IMR-90 (cell line): ENCODE measurements at regions not wholly inside any gene's neighbourhood (a gene's known extent, or its start where the extent isn't known, plus 50 kb on each side); places are given as distances from the start of the nearest gene placed in this dataset.

ENCODE experiments used
- ATAC-seq: fragments of 200-7000 bp; cut with Tn5 transposase; 2 replicates; pipeline ENCODE4 v1.9.1; 2020; ENCODE audit warnings: low read depth, mild to moderate bottlenecking, moderate library complexity
- BruUV-seq: library from RNA; stranded (reverse); fragments of 400-500 nt; replicated peaks from 2 replicates; lab custom pipeline; 2021; lab: Mats Ljungman, UMichigan
- CTCF ChIA-PET: fragments of 300-600 bp; formaldehyde crosslinking; extraction: SDS; loops from one replicate; lab custom pipeline; 2021; ENCODE audit warnings: antibody characterized with exemption; lab: Yijun Ruan, JAX
- POLR2A ChIA-PET: fragments of 300-600 bp; sonication (Branson Sonifier 250); formaldehyde crosslinking; loops from one replicate; lab custom pipeline; 2022; ENCODE audit warnings: antibody characterized with exemption; ENCODE audit not compliant: unreplicated experiment; lab: Charles Lee
- DNase-seq: peaks from one replicate; pipeline ENCODE4 v3.0.0; 2013
- H2AFZ ChIP-seq: replicated peaks from 2 replicates; pipeline ENCODE3; 2013; ENCODE audit warnings: low read length, mild to moderate bottlenecking; ENCODE audit not compliant: poor library complexity
- H2AK5ac ChIP-seq: 2 replicates; pipeline ENCODE4 v1.6.1; 2013; ENCODE audit warnings: low read depth, low read length, inconsistent platforms
- H2AK9ac ChIP-seq: replicated peaks from 2 replicates; pipeline ENCODE3; 2013; ENCODE audit warnings: mild to moderate bottlenecking, low read depth, low read length, moderate library complexity; ENCODE audit not compliant: poor library complexity
- H2BK120ac ChIP-seq: 2 replicates; pipeline ENCODE4 v1.6.1; 2013; ENCODE audit warnings: low read depth, low read length, inconsistent platforms
- H2BK15ac ChIP-seq: 3 replicates; pipeline ENCODE4 v1.6.1; 2013; ENCODE audit warnings: low read depth, low read length, inconsistent platforms
- H2BK20ac ChIP-seq: 2 replicates; pipeline ENCODE4 v1.6.1; 2013; ENCODE audit warnings: low read depth, mild to moderate bottlenecking, inconsistent platforms, low read length, moderate library complexity
- H2BK5ac ChIP-seq: 2 replicates; pipeline ENCODE4 v1.6.1; 2013; ENCODE audit warnings: mild to moderate bottlenecking, low read depth, low read length, inconsistent platforms; ENCODE audit not compliant: poor library complexity, severe bottlenecking
- H3K14ac ChIP-seq: replicated peaks from 2 replicates; pipeline ENCODE4 v1.6.1; 2013; ENCODE audit warnings: low read depth, low read length, inconsistent platforms
- H3K18ac ChIP-seq: 2 replicates; pipeline ENCODE4 v1.6.1; 2013; ENCODE audit warnings: low read depth, low read length, control low read depth
- H3K23ac ChIP-seq: 2 replicates; pipeline ENCODE4 v1.6.1; 2013; ENCODE audit warnings: low read depth, low read length, inconsistent platforms
- H3K27ac ChIP-seq: 2 replicates; pipeline ENCODE4 v1.5.1; 2013; ENCODE audit warnings: mild to moderate bottlenecking, control low read depth, low read length; ENCODE audit not compliant: insufficient read depth
- H3K27me3 ChIP-seq: 2 replicates; pipeline ENCODE4 v1.6.1; 2013; ENCODE audit warnings: low read length; ENCODE audit not compliant: control insufficient read depth, insufficient read depth
- H3K36me3 ChIP-seq: 2 replicates; pipeline ENCODE4 v1.6.1; 2013; ENCODE audit warnings: low read length, mixed read lengths; ENCODE audit not compliant: control insufficient read depth, insufficient read depth
- H3K4ac ChIP-seq: 2 replicates; pipeline ENCODE4 v1.6.1; 2013; ENCODE audit warnings: low read depth, low read length, inconsistent platforms
- H3K4me1 ChIP-seq: 2 replicates; pipeline ENCODE4 v1.6.1; 2013; ENCODE audit warnings: low read length, mixed read lengths; ENCODE audit not compliant: control insufficient read depth, insufficient read depth
- H3K4me2 ChIP-seq: 2 replicates; pipeline ENCODE4 v1.6.1; 2013; ENCODE audit warnings: low read depth, mild to moderate bottlenecking, control low read depth, low read length, moderate library complexity
- H3K4me3 ChIP-seq: 2 replicates; pipeline ENCODE4 v1.5.1; 2013; ENCODE audit warnings: low read depth, mild to moderate bottlenecking, control low read depth, low read length, moderate library complexity; ENCODE audit not compliant: insufficient read depth
- H3K56ac ChIP-seq: 2 replicates; pipeline ENCODE4 v1.6.1; 2013; ENCODE audit warnings: low read length, inconsistent platforms; ENCODE audit not compliant: insufficient read depth; ENCODE audit errors: extremely low read depth
- H3K79me1 ChIP-seq, 2 experiments: 2 replicates each; pipeline ENCODE4 v1.6.1; 2013; ENCODE audit warnings: low read length in 2 of 2, inconsistent platforms in 1 of 2, low read depth in 1 of 2
- H3K9ac ChIP-seq: 2 replicates; pipeline ENCODE4 v1.6.1; 2013; ENCODE audit warnings: low read depth, low read length, control low read depth
- H3K9me1 ChIP-seq: 2 replicates; pipeline ENCODE4 v1.6.1; 2013; ENCODE audit warnings: low read length, inconsistent platforms; ENCODE audit not compliant: insufficient read depth
- H3K9me3 ChIP-seq: 2 replicates; pipeline ENCODE4 v1.6.1; 2013; ENCODE audit warnings: low read length; ENCODE audit not compliant: control insufficient read depth, insufficient read depth
- H4K20me1 ChIP-seq: 2 replicates; pipeline ENCODE4 v1.6.1; 2013; ENCODE audit warnings: low read length, inconsistent platforms; ENCODE audit not compliant: insufficient read depth
- H4K5ac ChIP-seq: 2 replicates; pipeline ENCODE4 v1.6.1; 2013; ENCODE audit warnings: mild to moderate bottlenecking, low read depth, low read length, control low read depth
- H4K8ac ChIP-seq, 2 experiments: 2 replicates each; pipeline ENCODE4 v1.6.1; 2013; ENCODE audit warnings: low read depth in 2 of 2, low read length in 2 of 2, control low read depth in 1 of 2, inconsistent platforms in 1 of 2
- H4K91ac ChIP-seq: 2 replicates; pipeline ENCODE4 v1.6.1; 2013; ENCODE audit warnings: low read depth, low read length, inconsistent platforms; ENCODE audit not compliant: insufficient read depth
- BHLHE40 ChIP-seq: fragments of 150-350 bp; IDR thresholded peaks from 2 replicates; pipeline ENCODE4 v1.6.1; 2016; ENCODE audit warnings: mild to moderate bottlenecking, low read depth, low read length
- CEBPB ChIP-seq: IDR thresholded peaks from 2 replicates; pipeline ENCODE4 v1.6.1; 2012; ENCODE audit warnings: low read depth, low read length, improper control_type of control experiment
- CTCF ChIP-seq: conservative IDR thresholded peaks from 2 replicates; pipeline ENCODE4 v1.5.1; 2012; ENCODE audit warnings: mild to moderate bottlenecking, low read depth, low read length, improper control_type of control experiment
- ELK1 ChIP-seq: fragments of 150-350 bp; IDR thresholded peaks from 2 replicates; pipeline ENCODE4 v1.6.1; 2016; ENCODE audit warnings: low read depth, mild to moderate bottlenecking, low read length, moderate library complexity, borderline replicate concordance
- FOS ChIP-seq: fragments of 150-350 bp; IDR thresholded peaks from 2 replicates; pipeline ENCODE4 v1.6.1; 2016; ENCODE audit warnings: low read depth, low read length
- MAFK ChIP-seq: IDR thresholded peaks from 2 replicates; pipeline ENCODE4 v1.6.1; 2012; ENCODE audit warnings: low read depth, low read length, improper control_type of control experiment
- MAZ ChIP-seq: IDR thresholded peaks from 2 replicates; pipeline ENCODE4 v1.6.1; 2012; ENCODE audit warnings: low read depth, mild to moderate bottlenecking, low read length, improper control_type of control experiment, moderate library complexity, borderline replicate concordance
- MXI1 ChIP-seq: IDR thresholded peaks from 2 replicates; pipeline ENCODE4 v1.6.1; 2012; ENCODE audit warnings: low read depth, mild to moderate bottlenecking, low read length, moderate library complexity, borderline replicate concordance
- NFE2L2 ChIP-seq: fragments of 150-350 bp; IDR thresholded peaks from 2 replicates; pipeline ENCODE4 v1.6.1; 2016; ENCODE audit warnings: low read depth, mild to moderate bottlenecking, low read length
- POLR2A ChIP-seq: IDR thresholded peaks from 2 replicates; pipeline ENCODE4 v1.6.1; 2012; ENCODE audit warnings: mild to moderate bottlenecking, low read depth, low read length
- RAD21 ChIP-seq: IDR thresholded peaks from 2 replicates; pipeline ENCODE4 v1.6.1; 2012; ENCODE audit warnings: low read length, improper control_type of control experiment
- RCOR1 ChIP-seq: IDR thresholded peaks from 2 replicates; pipeline ENCODE4 v1.6.1; 2012; ENCODE audit warnings: mild to moderate bottlenecking, low read length, improper control_type of control experiment; ENCODE audit not compliant: insufficient replicate concordance
- RFX5 ChIP-seq: IDR thresholded peaks from 2 replicates; pipeline ENCODE4 v1.8.0; 2012; ENCODE audit warnings: low read depth, mild to moderate bottlenecking, low read length, moderate library complexity
- SMC3 ChIP-seq: fragments of 150-350 bp; IDR thresholded peaks from 2 replicates; pipeline ENCODE4 v1.6.1; 2016; ENCODE audit warnings: low read depth, mild to moderate bottlenecking, antibody characterized with exemption, low read length, moderate library complexity
- USF2 ChIP-seq: fragments of 150-350 bp; IDR thresholded peaks from 2 replicates; pipeline ENCODE4 v1.6.1; 2017; ENCODE audit warnings: mild to moderate bottlenecking, antibody characterized with exemption, low read length, low read depth
- WGBS, 2 experiments: methylation state at CpG; one replicate each; pipeline versions ENCODE4 v1.1.5 to v1.1.7; 2013; ENCODE audit warnings: missing lambda C conversion rate in 2 of 2; ENCODE audit not compliant: insufficient read length in 1 of 2; ENCODE audit errors: extremely low coverage in 2 of 2; 5-methylcytosine and 5-hydroxymethylcytosine counted together
- dilution Hi-C: fragments of 300-500 bp; cut with HindIII; formaldehyde crosslinking; loops from one replicate; pipeline ENCODE4 v1.14.3; 2018; ENCODE audit warnings: low sequenced_read_pairs; ENCODE audit not compliant: unreplicated experiment
- in situ Hi-C: fragments of 300-500 bp; cut with MboI; formaldehyde crosslinking; loops from 3 replicates; pipeline ENCODE4 v1.14.3; 2019; ENCODE audit warnings: low sequenced_read_pairs, inconsistent platforms, mixed read lengths
- intact Hi-C: fragments of 100-400 bp; cut with micrococcal nuclease; formaldehyde crosslinking; loops from 2 replicates; pipeline ENCODE4 v1.10.0; 2022

- in situ Hi-C loops = no loop called here
- Histone ChIP-seq H3K9ac (no peak overlapping the region), H2BK20ac (no peak overlapping the region), H3K27me3 (no peaks in the 10 kb centered on the region), H2AK9ac (no peak overlapping the region), H3K4ac (no peak overlapping the region), H4K91ac (no peak overlapping the region), H3K36me3 (no peaks in the 10 kb centered on the region), H2AFZ (no peak overlapping the region), H3K18ac (no peak overlapping the region), H2AK5ac (no peak overlapping the region), H3K4me1 (no peaks in the 10 kb centered on the region), H2BK5ac (no peak overlapping the region), H2BK15ac (no peak overlapping the region), H3K9me3 (peaks cover 5% of the 10 kb centered on the region), H3K4me3 (no peak overlapping the region), H4K5ac (no peak overlapping the region), H3K9me1 (no peaks in the 10 kb centered on the region), H2BK120ac (no peak overlapping the region), H3K14ac (no peak overlapping the region), H4K8ac (no peak overlapping the region), H3K56ac (no peak overlapping the region), H4K20me1 (no peaks in the 10 kb centered on the region), H3K23ac (no peak overlapping the region), H3K27ac (no peak overlapping the region), H3K79me1 (no peaks in the 10 kb centered on the region), H3K4me2 (no peak overlapping the region)
- ATAC-seq (no peak), DNase-seq (no peak)
- no CpG with 5 or more reads among the region's 5 CpGs for WGBS, 2 experiments
- ChIA-PET CTCF (no interaction called here), POLR2A (no interaction called here)
- dilution Hi-C loops = no loop called here
- TF ChIP-seq ELK1 (no peak), NFE2L2 (no peak), RAD21 (no peak), USF2 (no peak), MAFK (no peak), MXI1 (no peak), RFX5 (no peak), CTCF (no peak), CEBPB (no peak), SMC3 (no peak), RCOR1 (no peak), BHLHE40 (no peak), FOS (no peak), POLR2A (no peak), MAZ (no peak)
- no TSS peak for BruUV-seq
- intact Hi-C loops = no loop called here
These were observed 502.4 kb downstream of the TMEM182 start for GRCh38 chr2:103264058-103264768.
